Subcutaneous abdominal adipose tissue (tissue), 5 donors: ENCODE measurements at regions not wholly inside any gene's neighbourhood (a gene's known extent, or its start where the extent isn't known, plus 50 kb on each side); places are given as distances from the start of the nearest gene placed in this dataset.

Experiments used
- H3K27ac ChIP-seq: one replicate; pipeline ENCODE4 v1.7.0; 2013; ENCODE audit warnings: low read depth, mild to moderate bottlenecking, inconsistent platforms, low read length, moderate library complexity
- H3K27me3 ChIP-seq, 5 donors: one replicate each; pipeline ENCODE4 v1.7.0; 2013; ENCODE audit warnings: low read length in 5 of 5, inconsistent platforms in 1 of 5; ENCODE audit not compliant: control insufficient read depth in 5 of 5, insufficient read depth in 4 of 5
- H3K36me3 ChIP-seq, 5 donors: one replicate each; pipeline ENCODE4 v1.7.0; 2013; ENCODE audit warnings: low read length in 5 of 5; ENCODE audit not compliant: control insufficient read depth in 5 of 5, insufficient read depth in 5 of 5
- H3K4me1 ChIP-seq, 5 donors: one replicate each; pipeline ENCODE4 v1.7.0; 2013; ENCODE audit warnings: low read length in 5 of 5, mild to moderate bottlenecking in 3 of 5, moderate library complexity in 1 of 5; ENCODE audit not compliant: control insufficient read depth in 5 of 5, insufficient read depth in 5 of 5
- H3K4me3 ChIP-seq, 5 donors: one replicate each; pipeline ENCODE4 v1.7.0; 2013; ENCODE audit warnings: low read length in 5 of 5, low read depth in 1 of 5
- H3K9ac ChIP-seq, 5 donors: one replicate each; pipeline ENCODE4 v1.7.0; 2013; ENCODE audit warnings: low read length in 5 of 5, mild to moderate bottlenecking in 4 of 5, moderate library complexity in 3 of 5
- H3K9me3 ChIP-seq, 5 donors: one replicate each; pipeline ENCODE4 v1.7.0; 2013; ENCODE audit warnings: low read length in 5 of 5; ENCODE audit not compliant: control insufficient read depth in 5 of 5
- donor health status: healthy.
- donor health status: healthy.
- donor health status: healthy.
- donor health status: healthy.
- donor health status: healthy.

DNA sequence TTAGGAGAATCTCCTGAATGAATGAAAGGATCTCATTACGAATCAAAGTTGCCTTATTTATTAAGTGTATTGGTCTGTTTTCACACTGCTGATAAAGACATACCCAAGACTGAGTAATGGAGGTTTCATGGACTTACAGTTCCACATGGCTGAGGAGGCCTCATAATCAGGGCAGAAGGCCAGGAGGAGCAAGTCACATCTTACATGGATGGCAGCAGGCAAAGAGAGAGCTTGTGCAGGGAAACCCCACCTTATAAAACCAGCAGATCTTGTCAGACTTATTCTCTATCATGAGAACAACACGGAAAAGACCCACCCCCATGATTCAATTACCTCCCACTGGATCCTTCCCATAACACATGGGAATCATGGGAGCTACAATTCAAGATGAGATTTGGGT lies 785.2 kb upstream of the POU3F3 start:
- H3K27ac ChIP-seq: no peak overlapping the region

DNA sequence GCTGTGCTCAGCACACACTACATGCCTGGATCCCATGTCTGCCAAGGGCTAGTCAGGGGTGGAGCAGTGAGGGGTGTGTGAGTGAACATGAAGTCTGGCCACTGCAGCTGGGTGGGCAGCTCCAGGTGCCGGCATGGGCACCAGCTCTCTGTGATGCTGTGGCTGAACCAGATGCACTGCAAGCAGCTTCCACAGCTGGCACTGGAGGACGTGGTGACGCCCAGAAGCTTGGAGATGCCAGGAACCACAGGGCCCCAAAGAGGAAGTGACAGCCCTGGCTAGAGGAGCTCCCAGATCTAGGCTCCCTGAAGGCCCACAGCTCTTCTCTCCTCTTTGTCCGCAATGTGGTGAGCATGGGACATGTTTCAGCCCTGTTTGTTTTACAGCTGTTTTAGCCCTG lies 776.3 kb upstream of the POU3F3 start:
- Histone ChIP-seq H3K27me3 (no peaks in the 10 kb centered on the region), H3K9ac (no peak overlapping the region), H3K9me3 (peaks cover 0 to 3% (median 0%) of the 10 kb centered on the region in 5 donors), H3K36me3 (no peaks in the 10 kb centered on the region), H3K4me3 (no peak overlapping the region), H3K27ac (no peak overlapping the region), H3K4me1 (no peaks in the 10 kb centered on the region)

More for the DNA sequence above, 785.2 kb upstream of the POU3F3 start:
- H3K9ac ChIP-seq: no peak overlapping the region
- H3K4me3 ChIP-seq: no peak overlapping the region
- no peaks in the 10 kb centered on the region for H3K36me3 ChIP-seq
- peaks cover 0 to 5% (median 0%) of the 10 kb centered on the region in 5 donors for H3K9me3 ChIP-seq
- no peaks in the 10 kb centered on the region for H3K4me1 ChIP-seq
- H3K27me3 ChIP-seq: no peaks in the 10 kb centered on the region

DNA sequence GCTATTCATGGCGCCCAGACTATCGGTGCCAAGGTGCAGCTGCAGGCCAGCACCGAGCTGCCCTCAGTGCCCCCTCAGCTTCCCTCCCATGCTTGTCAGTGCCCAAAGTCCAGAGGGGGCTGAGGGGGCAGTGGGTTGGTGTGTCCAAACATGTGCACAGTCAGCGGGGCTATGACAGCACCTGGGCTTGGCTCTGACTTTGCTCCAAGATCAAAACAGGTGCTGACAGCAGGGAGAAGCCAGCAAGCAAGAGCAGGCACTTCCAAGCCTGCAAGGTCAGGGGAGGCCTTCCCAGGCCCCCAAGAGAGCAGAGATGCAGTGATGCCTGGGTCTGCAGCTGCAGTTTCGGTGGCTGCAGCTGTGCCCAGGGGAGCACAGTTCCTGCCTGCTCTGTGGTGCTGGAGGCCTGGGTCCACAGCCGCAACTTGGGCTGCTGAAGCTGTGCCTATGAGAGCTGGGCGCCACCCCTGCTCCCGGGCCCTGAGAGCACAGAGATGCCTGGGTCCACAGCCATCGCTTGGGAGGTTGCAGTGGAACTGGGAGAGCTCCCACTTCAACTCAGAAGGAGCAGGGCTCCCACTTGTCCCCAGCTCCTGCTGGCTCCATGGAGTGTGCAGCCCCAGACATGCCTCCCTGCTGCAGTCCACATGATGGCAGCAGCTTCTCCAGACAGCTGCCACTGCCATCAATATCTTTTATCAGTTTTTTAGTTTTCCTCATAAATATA lies 775.3 kb upstream of the POU3F3 start:
- peaks cover 0 to 3% (median 0%) of the 10 kb centered on the region in 5 donors for H3K9me3 ChIP-seq
- no peaks in the 10 kb centered on the region for H3K27me3 ChIP-seq
- no peak overlapping the region for H3K27ac ChIP-seq
- no peak overlapping the region for H3K4me3 ChIP-seq
- H3K9ac ChIP-seq: no peak overlapping the region
- H3K4me1 ChIP-seq: no peaks in the 10 kb centered on the region
- H3K36me3 ChIP-seq: no peaks in the 10 kb centered on the region

DNA sequence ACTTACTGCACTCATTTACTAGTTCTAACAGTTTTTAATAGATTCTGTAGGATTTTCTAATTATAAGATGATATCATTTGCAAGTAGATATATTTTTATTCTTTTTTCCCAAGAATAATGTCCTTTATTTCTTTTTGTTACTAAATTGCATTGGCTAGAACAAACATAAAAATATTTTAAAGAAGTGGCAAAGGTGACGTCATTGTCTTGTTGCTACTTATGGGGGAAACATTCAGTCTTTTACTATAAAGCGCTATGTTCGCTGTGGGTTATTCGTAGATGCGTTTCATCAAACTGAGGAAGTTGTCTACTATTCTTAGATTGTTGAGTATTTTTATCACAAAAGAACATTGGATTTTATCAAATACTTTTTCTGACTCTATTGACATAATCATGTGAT lies 765.2 kb upstream of the POU3F3 start:
- no peak overlapping the region for H3K4me3 ChIP-seq
- H3K4me1 ChIP-seq: peaks cover 0 to 3% (median 0%) of the 10 kb centered on the region in 5 donors
- H3K27me3 ChIP-seq: no peaks in the 10 kb centered on the region
- no peak overlapping the region for H3K27ac ChIP-seq
- no peaks in the 10 kb centered on the region for H3K36me3 ChIP-seq
- H3K9ac ChIP-seq: no peak overlapping the region
- H3K9me3 ChIP-seq: no peaks in the 10 kb centered on the region

DNA sequence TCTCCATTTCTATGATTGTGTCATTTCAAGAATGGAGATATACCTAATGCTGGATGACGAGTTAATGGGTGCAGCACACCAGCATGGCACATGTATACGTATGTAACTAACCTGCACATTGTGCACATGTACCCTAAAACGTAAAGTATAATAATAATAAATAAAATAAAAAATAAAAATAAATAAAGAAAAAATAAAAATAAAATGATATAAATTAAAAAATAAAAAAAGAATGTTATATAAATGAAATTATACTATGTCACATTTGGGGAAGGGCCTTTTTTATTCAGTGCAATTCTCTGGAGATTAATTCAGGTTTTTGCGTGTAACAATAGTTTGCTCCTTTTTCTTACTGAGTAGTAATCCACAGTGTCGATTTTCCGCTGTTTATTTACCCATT lies 763.5 kb upstream of the POU3F3 start:
- Histone ChIP-seq H3K4me1 (peaks cover 0 to 3% (median 0%) of the 10 kb centered on the region in 5 donors), H3K9ac (no peak overlapping the region), H3K27ac (no peak overlapping the region), H3K4me3 (no peak overlapping the region), H3K36me3 (no peaks in the 10 kb centered on the region), H3K9me3 (no peaks in the 10 kb centered on the region), H3K27me3 (no peaks in the 10 kb centered on the region)

DNA sequence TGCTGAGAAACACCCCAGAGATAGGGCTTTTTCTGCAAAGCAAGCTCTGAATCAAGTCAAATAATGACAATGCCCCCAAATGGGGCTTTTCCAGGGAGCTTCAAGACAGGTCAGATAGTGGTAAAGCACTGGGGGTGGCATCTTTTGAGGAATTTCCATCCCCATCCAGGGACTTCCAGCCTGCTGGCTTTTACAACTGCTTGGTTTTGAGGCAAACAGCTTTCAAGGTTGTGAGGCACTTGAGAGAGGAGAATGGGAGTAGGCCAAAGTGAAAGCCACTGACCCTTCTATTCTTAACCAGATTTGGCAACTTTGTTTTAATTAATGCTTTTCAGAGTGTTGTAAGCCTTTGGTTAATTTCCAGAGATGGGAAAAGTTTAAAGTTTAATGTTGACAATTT lies 762.0 kb upstream of the POU3F3 start:
- peaks cover 0 to 3% (median 0%) of the 10 kb centered on the region in 5 donors for H3K4me1 ChIP-seq
- H3K27ac ChIP-seq: no peak overlapping the region
- H3K9ac ChIP-seq: no peak overlapping the region
- H3K4me3 ChIP-seq: no peak overlapping the region
- no peaks in the 10 kb centered on the region for H3K9me3 ChIP-seq
- H3K27me3 ChIP-seq: no peaks in the 10 kb centered on the region
- no peaks in the 10 kb centered on the region for H3K36me3 ChIP-seq

DNA sequence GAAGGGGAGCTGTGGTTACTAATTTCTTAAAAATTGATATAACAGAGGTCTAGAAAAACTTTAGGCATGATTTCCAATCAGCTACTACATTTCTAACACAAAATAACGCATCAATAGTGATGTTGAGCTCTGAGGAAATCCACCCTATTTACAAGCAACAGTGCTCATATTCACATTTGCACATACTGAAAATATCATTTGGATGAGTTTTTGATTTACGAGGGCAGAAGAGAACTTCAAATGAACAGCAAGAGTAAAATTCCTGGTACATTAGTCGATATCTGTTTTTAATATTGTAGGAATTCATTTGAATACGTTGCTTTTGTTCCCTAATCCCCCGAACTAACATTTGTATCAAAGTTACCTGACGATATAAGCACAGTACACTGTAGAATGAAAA lies 761.0 kb upstream of the POU3F3 start:
- Histone ChIP-seq H3K9me3 (no peaks in the 10 kb centered on the region), H3K9ac (no peak overlapping the region), H3K27me3 (no peaks in the 10 kb centered on the region), H3K4me1 (peaks cover 0 to 3% (median 0%) of the 10 kb centered on the region in 5 donors), H3K4me3 (no peak overlapping the region), H3K36me3 (no peaks in the 10 kb centered on the region), H3K27ac (no peak overlapping the region)

DNA sequence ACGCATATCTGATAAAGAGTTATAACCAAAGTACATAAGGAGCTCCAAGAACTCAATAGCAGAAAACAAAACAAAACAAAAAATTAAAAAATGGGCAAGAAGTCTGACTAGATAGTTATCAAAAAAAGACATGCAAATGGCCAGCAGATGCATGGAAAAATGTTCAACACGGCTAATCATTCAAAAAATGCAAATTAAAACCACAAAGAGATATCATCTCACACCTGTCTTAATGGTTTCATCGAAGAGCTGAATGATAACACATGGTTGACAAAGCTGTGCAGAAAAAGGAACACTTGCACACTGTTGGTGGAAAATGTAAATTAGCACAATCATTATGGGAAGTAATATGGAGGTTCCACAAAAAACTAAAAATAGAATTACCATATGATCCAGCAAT lies 751.3 kb upstream of the POU3F3 start:
- H3K4me3 ChIP-seq: no peak overlapping the region
- no peaks in the 10 kb centered on the region for H3K9me3 ChIP-seq
- H3K27me3 ChIP-seq: no peaks in the 10 kb centered on the region
- H3K27ac ChIP-seq: no peak overlapping the region
- H3K9ac ChIP-seq: no peak overlapping the region
- H3K36me3 ChIP-seq: no peaks in the 10 kb centered on the region
- H3K4me1 ChIP-seq: no peaks in the 10 kb centered on the region

DNA sequence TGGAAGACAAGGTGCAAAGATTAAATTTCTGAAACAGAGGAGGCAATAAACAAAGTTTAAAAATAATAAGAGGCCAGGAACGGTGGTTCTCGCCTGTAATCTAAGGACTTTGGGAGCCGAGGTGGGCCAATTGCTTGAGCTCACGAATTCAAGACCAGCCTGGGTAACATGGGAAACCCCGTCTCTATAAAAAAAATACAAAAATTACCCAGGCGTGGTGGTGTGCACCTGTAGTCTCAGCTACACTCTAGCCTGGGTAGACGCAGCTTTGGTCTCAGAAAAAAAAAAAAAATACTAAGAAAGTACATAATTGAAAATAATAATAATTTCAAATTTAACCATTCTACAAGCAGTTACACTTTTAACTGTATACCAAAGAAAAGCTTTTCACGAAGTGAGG lies 744.6 kb upstream of the POU3F3 start:
- Histone ChIP-seq H3K27me3 (no peaks in the 10 kb centered on the region), H3K36me3 (no peaks in the 10 kb centered on the region), H3K4me1 (no peaks in the 10 kb centered on the region), H3K27ac (no peak overlapping the region), H3K9me3 (no peaks in the 10 kb centered on the region), H3K9ac (no peak overlapping the region), H3K4me3 (no peak overlapping the region)

DNA sequence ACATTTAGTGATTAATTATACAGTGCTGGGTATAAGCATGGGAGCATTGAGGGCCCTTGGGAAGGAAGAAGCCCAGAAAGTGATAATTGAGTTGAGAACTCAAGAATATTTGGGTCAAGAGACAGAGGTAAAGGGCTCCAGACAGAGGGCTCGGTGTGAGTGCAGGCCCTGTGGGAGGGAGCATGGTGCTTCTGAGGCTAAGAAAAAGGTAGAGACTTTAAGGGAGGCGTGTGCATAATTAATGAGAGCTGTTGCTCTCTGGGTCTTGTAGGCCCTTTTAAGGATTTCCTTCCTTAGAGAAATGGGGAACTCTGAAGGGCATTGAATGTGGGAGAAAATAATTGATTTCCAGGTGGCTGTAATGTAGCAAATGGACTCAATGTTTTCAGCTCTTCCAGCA lies 735.0 kb upstream of the POU3F3 start:
- no peak overlapping the region for H3K9ac ChIP-seq
- H3K36me3 ChIP-seq: no peaks in the 10 kb centered on the region

More for the DNA sequence above, 735.0 kb upstream of the POU3F3 start:
- H3K4me3 ChIP-seq: no peak overlapping the region
- H3K4me1 ChIP-seq: no peaks in the 10 kb centered on the region
- H3K27me3 ChIP-seq: no peaks in the 10 kb centered on the region
- no peaks in the 10 kb centered on the region for H3K9me3 ChIP-seq
- H3K27ac ChIP-seq: no peak overlapping the region
